K562 (cell line): ENCODE measurements at regions not wholly inside any gene's neighbourhood (a gene's known extent, or its start where the extent isn't known, plus 50 kb on each side); places are given as distances from the start of the nearest gene placed in this dataset.

Experiments used
- TF ChIP-seq, protein P1 (sequence below), 2 experiments: fragments of 450-650 bp; IDR thresholded peaks; 2 replicates each; pipeline ENCODE4 v1.6.1; 2016
- TF ChIP-seq, protein P2 (sequence below): fragments of 450-650 bp; IDR thresholded peaks from 2 replicates; pipeline ENCODE4 v1.6.1; 2016; ENCODE audit warnings: low read depth

DNA sequence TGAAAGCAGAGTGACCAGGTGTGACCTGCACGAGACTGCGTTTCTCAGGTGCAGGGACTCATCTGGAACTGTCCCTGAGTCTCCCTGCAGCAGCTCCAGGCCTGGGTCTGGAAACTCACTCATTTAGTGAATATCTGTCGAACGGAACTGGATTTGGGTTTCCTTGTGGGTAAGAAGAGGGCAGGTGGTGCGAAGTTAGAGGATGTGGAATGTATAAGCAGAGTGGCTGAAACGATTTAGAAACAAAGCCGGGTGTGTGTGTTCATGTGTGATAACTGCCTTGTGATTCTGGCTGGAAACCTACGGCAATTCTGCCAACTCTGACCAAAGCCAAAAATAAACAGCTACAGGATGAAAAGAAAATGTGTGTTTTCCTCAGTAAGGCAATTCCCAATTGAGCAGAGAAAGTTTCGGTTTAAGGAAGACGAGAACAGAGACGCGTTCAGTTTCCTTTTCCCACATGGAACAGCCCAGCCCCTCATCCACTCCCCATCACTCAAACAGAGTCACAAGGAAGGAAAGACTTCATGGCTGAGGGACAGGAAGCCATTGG, 130.3 kb downstream of the NSG2 start (continued):
- TF ChIP-seq, protein P1, sequence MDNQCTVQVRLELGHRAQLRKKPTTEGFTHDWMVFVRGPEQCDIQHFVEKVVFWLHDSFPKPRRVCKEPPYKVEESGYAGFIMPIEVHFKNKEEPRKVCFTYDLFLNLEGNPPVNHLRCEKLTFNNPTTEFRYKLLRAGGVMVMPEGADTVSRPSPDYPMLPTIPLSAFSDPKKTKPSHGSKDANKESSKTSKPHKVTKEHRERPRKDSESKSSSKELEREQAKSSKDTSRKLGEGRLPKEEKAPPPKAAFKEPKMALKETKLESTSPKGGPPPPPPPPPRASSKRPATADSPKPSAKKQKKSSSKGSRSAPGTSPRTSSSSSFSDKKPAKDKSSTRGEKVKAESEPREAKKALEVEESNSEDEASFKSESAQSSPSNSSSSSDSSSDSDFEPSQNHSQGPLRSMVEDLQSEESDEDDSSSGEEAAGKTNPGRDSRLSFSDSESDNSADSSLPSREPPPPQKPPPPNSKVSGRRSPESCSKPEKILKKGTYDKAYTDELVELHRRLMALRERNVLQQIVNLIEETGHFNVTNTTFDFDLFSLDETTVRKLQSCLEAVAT (IDR thresholded peaks at IDR 0.05): no peak
- TF ChIP-seq, protein P2, sequence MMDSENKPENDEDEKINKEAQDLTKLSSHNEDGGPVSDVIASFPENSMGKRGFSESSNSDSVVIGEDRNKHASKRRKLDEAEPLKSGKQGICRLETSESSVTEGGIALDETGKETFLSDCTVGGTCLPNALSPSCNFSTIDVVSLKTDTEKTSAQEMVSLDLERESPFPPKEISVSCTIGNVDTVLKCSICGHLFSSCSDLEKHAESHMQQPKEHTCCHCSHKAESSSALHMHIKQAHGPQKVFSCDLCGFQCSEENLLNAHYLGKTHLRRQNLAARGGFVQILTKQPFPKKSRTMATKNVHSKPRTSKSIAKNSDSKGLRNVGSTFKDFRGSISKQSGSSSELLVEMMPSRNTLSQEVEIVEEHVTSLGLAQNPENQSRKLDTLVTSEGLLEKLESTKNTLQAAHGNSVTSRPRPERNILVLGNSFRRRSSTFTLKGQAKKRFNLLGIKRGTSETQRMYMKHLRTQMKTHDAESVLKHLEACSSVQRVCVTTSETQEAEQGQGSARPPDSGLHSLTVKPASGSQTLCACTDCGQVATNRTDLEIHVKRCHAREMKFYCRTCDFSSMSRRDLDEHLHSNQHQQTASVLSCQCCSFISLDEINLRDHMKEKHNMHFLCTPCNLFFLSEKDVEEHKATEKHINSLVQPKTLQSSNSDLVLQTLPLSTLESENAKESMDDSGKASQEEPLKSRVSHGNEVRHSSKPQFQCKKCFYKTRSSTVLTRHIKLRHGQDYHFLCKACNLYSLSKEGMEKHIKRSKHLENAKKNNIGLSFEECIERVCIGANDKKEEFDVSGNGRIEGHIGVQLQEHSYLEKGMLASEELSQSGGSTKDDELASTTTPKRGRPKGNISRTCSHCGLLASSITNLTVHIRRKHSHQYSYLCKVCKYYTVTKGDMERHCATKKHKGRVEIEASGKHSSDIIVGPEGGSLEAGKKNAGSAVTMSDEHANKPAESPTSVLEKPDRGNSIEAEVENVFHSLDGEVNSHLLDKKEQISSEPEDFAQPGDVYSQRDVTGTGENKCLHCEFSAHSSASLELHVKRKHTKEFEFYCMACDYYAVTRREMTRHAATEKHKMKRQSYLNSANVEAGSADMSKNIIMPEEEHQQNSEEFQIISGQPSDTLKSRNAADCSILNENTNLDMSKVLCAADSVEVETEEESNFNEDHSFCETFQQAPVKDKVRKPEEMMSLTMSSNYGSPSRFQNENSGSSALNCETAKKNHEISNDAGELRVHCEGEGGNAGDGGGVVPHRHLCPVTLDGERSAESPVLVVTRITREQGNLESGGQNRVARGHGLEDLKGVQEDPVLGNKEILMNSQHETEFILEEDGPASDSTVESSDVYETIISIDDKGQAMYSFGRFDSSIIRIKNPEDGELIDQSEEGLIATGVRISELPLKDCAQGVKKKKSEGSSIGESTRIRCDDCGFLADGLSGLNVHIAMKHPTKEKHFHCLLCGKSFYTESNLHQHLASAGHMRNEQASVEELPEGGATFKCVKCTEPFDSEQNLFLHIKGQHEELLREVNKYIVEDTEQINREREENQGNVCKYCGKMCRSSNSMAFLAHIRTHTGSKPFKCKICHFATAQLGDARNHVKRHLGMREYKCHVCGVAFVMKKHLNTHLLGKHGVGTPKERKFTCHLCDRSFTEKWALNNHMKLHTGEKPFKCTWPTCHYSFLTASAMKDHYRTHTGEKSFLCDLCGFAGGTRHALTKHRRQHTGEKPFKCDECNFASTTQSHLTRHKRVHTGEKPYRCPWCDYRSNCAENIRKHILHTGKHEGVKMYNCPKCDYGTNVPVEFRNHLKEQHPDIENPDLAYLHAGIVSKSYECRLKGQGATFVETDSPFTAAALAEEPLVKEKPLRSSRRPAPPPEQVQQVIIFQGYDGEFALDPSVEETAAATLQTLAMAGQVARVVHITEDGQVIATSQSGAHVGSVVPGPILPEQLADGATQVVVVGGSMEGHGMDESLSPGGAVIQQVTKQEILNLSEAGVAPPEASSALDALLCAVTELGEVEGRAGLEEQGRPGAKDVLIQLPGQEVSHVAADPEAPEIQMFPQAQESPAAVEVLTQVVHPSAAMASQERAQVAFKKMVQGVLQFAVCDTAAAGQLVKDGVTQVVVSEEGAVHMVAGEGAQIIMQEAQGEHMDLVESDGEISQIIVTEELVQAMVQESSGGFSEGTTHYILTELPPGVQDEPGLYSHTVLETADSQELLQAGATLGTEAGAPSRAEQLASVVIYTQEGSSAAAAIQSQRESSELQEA: no peak
